Keratinocyte (primary cell): ENCODE measurements at regions not wholly inside any gene's neighbourhood (a gene's known extent, or its start where the extent isn't known, plus 50 kb on each side); places are given as distances from the start of the nearest gene placed in this dataset.

Experiments used
- DNase-seq: peaks from one replicate; pipeline ENCODE4 v3.0.0-alpha.2; 2011; ENCODE audit warnings: low read depth, missing footprints, low spot score
- FAIRE-seq: peaks from 2 replicates; lab custom pipeline; 2011; peaks lifted over from hg19 to GRCh38; lab: Jason Lieb, UNC
- H2AFZ ChIP-seq: 2 replicates; pipeline ENCODE4 v1.6.0; 2012; ENCODE audit warnings: low read length, control low read depth, inconsistent platforms; ENCODE audit not compliant: control insufficient read depth
- H3K27ac ChIP-seq: 2 replicates; pipeline ENCODE4 v1.5.1; 2011; ENCODE audit warnings: low read length; ENCODE audit not compliant: control insufficient read depth, insufficient read depth
- H3K27me3 ChIP-seq: 3 replicates; pipeline ENCODE4 v1.6.0; 2011; ENCODE audit warnings: low read length; ENCODE audit not compliant: control insufficient read depth, insufficient read depth; ENCODE audit errors: extremely low read depth
- H3K36me3 ChIP-seq, 2 experiments: 2 replicates in 1 of 2; 3 replicates in 1 of 2; pipeline ENCODE4 v1.5.1; 2011; ENCODE audit warnings: low read length in 2 of 2, mild to moderate bottlenecking in 1 of 2; ENCODE audit not compliant: control insufficient read depth in 2 of 2, insufficient read depth in 2 of 2; ENCODE audit errors: extremely low read depth in 1 of 2
- H3K4me1 ChIP-seq: 3 replicates; pipeline ENCODE4 v1.5.1; 2011; ENCODE audit warnings: low read length; ENCODE audit not compliant: control insufficient read depth, insufficient read depth; ENCODE audit errors: extremely low read depth
- H3K4me2 ChIP-seq: 3 replicates; pipeline ENCODE4 v1.6.0; 2011; ENCODE audit warnings: low read depth, low read length; ENCODE audit not compliant: control insufficient read depth, insufficient read depth; ENCODE audit errors: extremely low read depth
- H3K4me3 ChIP-seq, 3 experiments: fragments of 200-600 bp in 1 of 3; sonication (generic) in 1 of 3; 2 replicates in 2 of 3; 3 replicates in 1 of 3; pipeline ENCODE4 v1.5.1; 2011 to 2016; ENCODE audit warnings: low read length in 3 of 3, mild to moderate bottlenecking in 3 of 3, control low read depth in 2 of 3, inconsistent platforms in 1 of 3, low read depth in 1 of 3, mixed read lengths in 1 of 3, mixed run types in 1 of 3, moderate library complexity in 1 of 3; ENCODE audit not compliant: control insufficient read depth in 2 of 3, insufficient read depth in 2 of 3; ENCODE audit errors: extremely low read depth in 1 of 3
- H3K79me2 ChIP-seq: 2 replicates; pipeline ENCODE4 v1.6.0; 2012; ENCODE audit warnings: low read length; ENCODE audit not compliant: control insufficient read depth, insufficient read depth
- H3K9ac ChIP-seq: 3 replicates; pipeline ENCODE4 v1.6.0; 2011; ENCODE audit warnings: low read length; ENCODE audit not compliant: control insufficient read depth, insufficient read depth; ENCODE audit errors: extremely low read depth
- H3K9me1 ChIP-seq: 3 replicates; pipeline ENCODE4 v1.6.0; 2011; ENCODE audit warnings: low read length; ENCODE audit not compliant: control insufficient read depth, insufficient read depth; ENCODE audit errors: extremely low read depth
- H3K9me3 ChIP-seq: 2 replicates; pipeline ENCODE4 v1.5.1; 2012; ENCODE audit warnings: low read depth, low read length; ENCODE audit not compliant: control insufficient read depth
- H4K20me1 ChIP-seq: 3 replicates; pipeline ENCODE4 v1.6.0; 2011; ENCODE audit warnings: low read length; ENCODE audit not compliant: control insufficient read depth, insufficient read depth; ENCODE audit errors: extremely low read depth
- EZH2 ChIP-seq: IDR thresholded peaks from one replicate; pipeline ENCODE4 v1.6.1; 2012; ENCODE audit warnings: inconsistent platforms, mild to moderate bottlenecking, low read length, moderate library complexity
- dilution Hi-C: fragments of 300-500 bp; cut with MboI; formaldehyde crosslinking; loops from one replicate; pipeline ENCODE4 v1.7.0; 2020; ENCODE audit warnings: low sequenced_read_pairs; ENCODE audit not compliant: extremely low pct_ligation_motif_present
- TF ChIP-seq, protein P1 (sequence below), 3 experiments: IDR thresholded peaks in 1 of 3; conservative IDR thresholded peaks in 1 of 3; optimal IDR thresholded peaks in 1 of 3; 2 replicates in 2 of 3; 3 replicates in 1 of 3; pipeline versions ENCODE3 to v1.5.1; 2011; ENCODE audit warnings: low read length in 3 of 3, mild to moderate bottlenecking in 3 of 3, moderate library complexity in 2 of 3, control low read depth in 1 of 3, inconsistent platforms in 1 of 3; ENCODE audit not compliant: insufficient read depth in 2 of 3; ENCODE audit errors: extremely low read depth in 1 of 3

- H3K27ac ChIP-seq: no peak overlapping the region
- H3K27me3 ChIP-seq: peaks cover 18% of the 10 kb centered on the region
- no peaks in the 10 kb centered on the region for H4K20me1 ChIP-seq
- H3K36me3 ChIP-seq: no peaks in the 10 kb centered on the region
- H3K4me3 ChIP-seq: no peak overlapping the region
- no peak for FAIRE-seq
- no peaks in the 10 kb centered on the region for H3K4me1 ChIP-seq
- no peak overlapping the region for H3K9ac ChIP-seq
- no peak overlapping the region for H3K4me2 ChIP-seq
- dilution Hi-C loops: no loop called here
- H3K9me1 ChIP-seq: no peaks in the 10 kb centered on the region
- H3K9me3 ChIP-seq: no peaks in the 10 kb centered on the region
- no peaks in the 10 kb centered on the region for H3K79me2 ChIP-seq
- no peak overlapping the region for H2AFZ ChIP-seq
- no peak for TF ChIP-seq EZH2
- TF ChIP-seq, protein P1, sequence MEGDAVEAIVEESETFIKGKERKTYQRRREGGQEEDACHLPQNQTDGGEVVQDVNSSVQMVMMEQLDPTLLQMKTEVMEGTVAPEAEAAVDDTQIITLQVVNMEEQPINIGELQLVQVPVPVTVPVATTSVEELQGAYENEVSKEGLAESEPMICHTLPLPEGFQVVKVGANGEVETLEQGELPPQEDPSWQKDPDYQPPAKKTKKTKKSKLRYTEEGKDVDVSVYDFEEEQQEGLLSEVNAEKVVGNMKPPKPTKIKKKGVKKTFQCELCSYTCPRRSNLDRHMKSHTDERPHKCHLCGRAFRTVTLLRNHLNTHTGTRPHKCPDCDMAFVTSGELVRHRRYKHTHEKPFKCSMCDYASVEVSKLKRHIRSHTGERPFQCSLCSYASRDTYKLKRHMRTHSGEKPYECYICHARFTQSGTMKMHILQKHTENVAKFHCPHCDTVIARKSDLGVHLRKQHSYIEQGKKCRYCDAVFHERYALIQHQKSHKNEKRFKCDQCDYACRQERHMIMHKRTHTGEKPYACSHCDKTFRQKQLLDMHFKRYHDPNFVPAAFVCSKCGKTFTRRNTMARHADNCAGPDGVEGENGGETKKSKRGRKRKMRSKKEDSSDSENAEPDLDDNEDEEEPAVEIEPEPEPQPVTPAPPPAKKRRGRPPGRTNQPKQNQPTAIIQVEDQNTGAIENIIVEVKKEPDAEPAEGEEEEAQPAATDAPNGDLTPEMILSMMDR (optimal IDR thresholded peaks at IDR 0.05 in 1 of 3, IDR thresholded peaks at IDR 0.05 in 1 of 3, conservative IDR thresholded peaks at IDR 0.05 in 1 of 3; ENCODE audit: extremely low read depth in 1 of 3, insufficient read depth in 2 of 3, low read length in 3 of 3): no peak
- no peak for DNase-seq
Measured at GRCh38 chr22:35173655-35174054, 83.6 kb upstream of the HMGXB4 start.

DNA sequence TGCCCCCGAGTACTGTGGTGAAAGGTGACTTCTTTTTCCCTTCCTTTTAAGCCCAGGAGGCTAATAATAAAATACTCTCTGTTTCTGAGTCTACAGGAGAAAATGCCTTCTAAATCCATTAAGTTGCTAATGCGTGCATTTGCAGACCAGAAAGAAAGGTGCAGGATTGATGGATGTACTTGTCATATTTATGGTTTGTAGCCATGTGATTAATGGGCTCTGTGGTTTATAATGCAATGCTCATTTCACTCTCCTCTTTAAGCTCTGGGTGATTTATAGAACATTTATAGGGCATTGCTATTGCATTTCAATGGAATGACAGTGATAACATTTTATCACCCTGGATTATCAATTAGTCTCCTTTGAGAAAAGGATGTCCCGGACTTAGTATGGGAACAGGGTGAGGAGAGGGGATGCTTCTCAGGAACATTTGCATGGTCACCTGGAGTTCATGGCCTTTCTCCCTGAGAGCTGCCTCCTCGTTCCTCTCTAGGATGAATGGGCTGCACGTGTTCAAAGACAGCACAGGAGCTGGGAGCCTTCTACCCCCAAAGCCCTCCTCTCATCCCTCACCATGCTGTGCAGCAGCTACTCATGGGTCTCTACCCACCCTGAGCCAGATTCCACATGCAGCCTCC is 82.8 kb upstream of the HMGXB4 start:
- DNase-seq: no peak
- no peaks in the 10 kb centered on the region for H3K4me1 ChIP-seq
- no peak overlapping the region for H3K9ac ChIP-seq
- H3K4me2 ChIP-seq: no peak overlapping the region
- no peaks in the 10 kb centered on the region for H3K79me2 ChIP-seq
- no peak for FAIRE-seq
- no peak overlapping the region for H2AFZ ChIP-seq
- no peak for TF ChIP-seq EZH2
- TF ChIP-seq, protein P1 (optimal IDR thresholded peaks at IDR 0.05 in 1 of 3, IDR thresholded peaks at IDR 0.05 in 1 of 3, conservative IDR thresholded peaks at IDR 0.05 in 1 of 3; ENCODE audit: extremely low read depth in 1 of 3, insufficient read depth in 2 of 3, low read length in 3 of 3): no peak
- H3K4me3 ChIP-seq: no peak overlapping the region
- no peaks in the 10 kb centered on the region for H3K36me3 ChIP-seq
- no peaks in the 10 kb centered on the region for H4K20me1 ChIP-seq
- no peaks in the 10 kb centered on the region for H3K9me3 ChIP-seq
- H3K27me3 ChIP-seq: peaks cover 18% of the 10 kb centered on the region
- dilution Hi-C loops: no loop called here
- no peaks in the 10 kb centered on the region for H3K9me1 ChIP-seq
- H3K27ac ChIP-seq: no peak overlapping the region
